ENCODE measurements at regions not wholly inside any gene's neighbourhood (a gene's known extent, or its start where the extent isn't known, plus 50 kb on each side); places are given as distances from the start of the nearest gene placed in this dataset.

- TF ChIP-seq CTCF (IDR thresholded peaks at IDR 0.05; ENCODE audit: borderline replicate concordance, extremely low read depth, low read length, poor library complexity, severe bottlenecking) (no peak), EZH2 (IDR thresholded peaks at IDR 0.05; ENCODE audit: borderline replicate concordance, low read depth, low read length, severe bottlenecking) (no peak)
Observed at GRCh38 chr13:99061411-99061810, 83.5 kb upstream of the DOCK9 start.
